Gastrocnemius medialis (tissue), 4 donors: ENCODE measurements at regions not wholly inside any gene's neighbourhood (a gene's known extent, or its start where the extent isn't known, plus 50 kb on each side); places are given as distances from the start of the nearest gene placed in this dataset.

Source experiments
- CTCF ChIP-seq, 5 experiments: fragments of 450-650 bp in 3 of 5; fragments of 200-600 bp in 2 of 5; sonication (generic) in 2 of 5; IDR thresholded peaks in 4 of 5; conservative IDR thresholded peaks in 1 of 5; 1 replicate in 4 of 5; 2 replicates in 1 of 5; pipeline ENCODE4 v1.5.1; 2016 to 2019; ENCODE audit warnings: antibody characterized with exemption in 5 of 5, mild to moderate bottlenecking in 3 of 5, moderate library complexity in 3 of 5
- POLR2A ChIP-seq, 2 donors: fragments of 450-650 bp; IDR thresholded peaks; one replicate each; pipeline ENCODE4 v1.6.1; 2017; ENCODE audit warnings: antibody characterized with exemption in 2 of 2, mild to moderate bottlenecking in 2 of 2, moderate library complexity in 2 of 2

DNA sequence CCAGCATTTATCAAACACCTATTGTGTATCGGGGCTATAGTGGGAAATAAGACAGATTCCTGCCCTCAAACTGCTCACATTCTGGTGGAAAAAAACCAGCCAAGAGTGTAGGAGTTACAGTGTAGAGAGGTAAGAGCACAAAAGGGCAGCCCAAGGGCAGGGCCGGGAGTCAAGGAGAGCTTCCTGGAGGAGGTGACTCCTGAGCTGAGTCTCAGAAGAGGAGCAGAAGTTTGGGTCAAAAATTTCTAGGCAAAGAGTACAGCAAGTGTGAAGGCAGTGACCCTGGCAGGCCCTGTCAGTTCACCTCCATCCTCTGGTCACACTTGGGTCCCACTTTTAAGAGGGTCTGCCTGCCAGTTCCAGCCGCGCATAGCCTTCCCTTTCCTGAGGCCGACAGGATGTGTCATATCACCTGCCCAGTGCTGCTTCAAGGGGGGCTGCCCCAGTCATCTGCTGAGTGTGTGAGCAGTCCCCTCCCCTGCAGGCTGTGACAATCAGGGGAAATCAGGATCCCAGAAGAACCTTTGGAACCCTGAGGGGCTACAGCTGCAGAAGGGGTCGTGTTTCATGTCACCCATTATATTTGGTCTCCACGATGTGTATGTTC is 118.4 kb downstream of the GLI2 start:
- TF ChIP-seq CTCF (IDR thresholded peaks at IDR 0.05 in 4 of 5, conservative IDR thresholded peaks at IDR 0.05 in 1 of 5) (no peak), POLR2A (IDR thresholded peaks at IDR 0.05) (no peak)
